ENCODE measurements at regions not wholly inside any gene's neighbourhood (a gene's known extent, or its start where the extent isn't known, plus 50 kb on each side); places are given as distances from the start of the nearest gene placed in this dataset.
"Not testable (repeated sequence)": the region's sequence is repeated elsewhere in the genome, so short reads cannot be mapped to it uniquely, and the experiment has no call there.

GRCh38 chr16:27625050-27625697 is 75.2 kb downstream of the KATNIP start:
- Mint-ChIP-seq H3K27me3 (ENCODE audit: unreplicated experiment) (no peaks in the 10 kb centered on the region), H3K4me1 (ENCODE audit: unreplicated experiment) (peaks cover 8% of the 10 kb centered on the region), H3K27ac (ENCODE audit: unreplicated experiment) (no peak overlapping the region), H3K4me3 (ENCODE audit: unreplicated experiment) (no peak overlapping the region), H3K9me3 (ENCODE audit: unreplicated experiment) (no peaks in the 10 kb centered on the region), H3K36me3 (ENCODE audit: unreplicated experiment) (peaks cover 12% of the 10 kb centered on the region)
- DNase-seq (ENCODE audit: extremely low spot score, unreplicated experiment), result no peak
- no peak for TF ChIP-seq CTCF (IDR thresholded peaks at IDR 0.05)

GRCh38 chr16:27627136-27627535 is 77.2 kb downstream of the KATNIP start:
- Mint-ChIP-seq H3K4me1 (ENCODE audit: unreplicated experiment) (peaks cover 8% of the 10 kb centered on the region), H3K36me3 (ENCODE audit: unreplicated experiment) (peaks cover 7% of the 10 kb centered on the region), H3K9me3 (ENCODE audit: unreplicated experiment) (no peaks in the 10 kb centered on the region), H3K27ac (ENCODE audit: unreplicated experiment) (no peak overlapping the region), H3K27me3 (ENCODE audit: unreplicated experiment) (no peaks in the 10 kb centered on the region), H3K4me3 (ENCODE audit: unreplicated experiment) (no peak overlapping the region)
- no peak for DNase-seq (ENCODE audit: extremely low spot score, unreplicated experiment)
- no peak for TF ChIP-seq CTCF (IDR thresholded peaks at IDR 0.05)

- peaks cover 8% of the 10 kb centered on the region for H3K4me1 Mint-ChIP-seq (ENCODE audit: unreplicated experiment)
- no peak for TF ChIP-seq CTCF (IDR thresholded peaks at IDR 0.05)
- no peaks in the 10 kb centered on the region for H3K27me3 Mint-ChIP-seq (ENCODE audit: unreplicated experiment)
- peaks cover 6% of the 10 kb centered on the region for H3K36me3 Mint-ChIP-seq (ENCODE audit: unreplicated experiment)
- no peak for DNase-seq (ENCODE audit: extremely low spot score, unreplicated experiment)
- H3K9me3 Mint-ChIP-seq (ENCODE audit: unreplicated experiment), result no peaks in the 10 kb centered on the region
- no peak overlapping the region for H3K4me3 Mint-ChIP-seq (ENCODE audit: unreplicated experiment)
- no peak overlapping the region for H3K27ac Mint-ChIP-seq (ENCODE audit: unreplicated experiment)
Measured at GRCh38 chr16:27628241-27628942, 78.4 kb downstream of the KATNIP start.

- not testable (repeated sequence) for H3K27me3 Mint-ChIP-seq (ENCODE audit: unreplicated experiment); H3K27ac Mint-ChIP-seq (ENCODE audit: unreplicated experiment); H3K4me3 Mint-ChIP-seq (ENCODE audit: unreplicated experiment); H3K36me3 Mint-ChIP-seq (ENCODE audit: unreplicated experiment); H3K4me1 Mint-ChIP-seq (ENCODE audit: unreplicated experiment); H3K9me3 Mint-ChIP-seq (ENCODE audit: unreplicated experiment); DNase-seq (ENCODE audit: extremely low spot score, unreplicated experiment)
Measured at GRCh38 chr16:27628943-27629462, 79.1 kb downstream of the KATNIP start.

- H3K4me1 Mint-ChIP-seq (ENCODE audit: unreplicated experiment), result peaks cover 8% of the 10 kb centered on the region
- no peak overlapping the region for H3K4me3 Mint-ChIP-seq (ENCODE audit: unreplicated experiment)
- TF ChIP-seq CTCF (IDR thresholded peaks at IDR 0.05), result no peak
- no peaks in the 10 kb centered on the region for H3K9me3 Mint-ChIP-seq (ENCODE audit: unreplicated experiment)
- no peaks in the 10 kb centered on the region for H3K27me3 Mint-ChIP-seq (ENCODE audit: unreplicated experiment)
- H3K36me3 Mint-ChIP-seq (ENCODE audit: unreplicated experiment), result peaks cover 6% of the 10 kb centered on the region
- DNase-seq (ENCODE audit: extremely low spot score, unreplicated experiment), result no peak
- H3K27ac Mint-ChIP-seq (ENCODE audit: unreplicated experiment), result no peak overlapping the region
Measured at GRCh38 chr16:27632216-27632615, 82.3 kb downstream of the KATNIP start.

Data from osteocyte (in vitro differentiated cells).